ENCODE measurements at regions not wholly inside any gene's neighbourhood (a gene's known extent, or its start where the extent isn't known, plus 50 kb on each side); places are given as distances from the start of the nearest gene placed in this dataset.

- TF ChIP-seq HNRNPL (IDR thresholded peaks at IDR 0.05; ENCODE audit: low read depth, low read length) (no peak), BRCA1 (CRISPR knock-in tag; IDR thresholded peaks at IDR 0.05) (no peak), IRF2 (CRISPR knock-in tag; IDR thresholded peaks at IDR 0.05) (no peak), ZNF879 (CRISPR knock-in tag; IDR thresholded peaks at IDR 0.05) (no peak), ATF3 (CRISPR knock-in tag; IDR thresholded peaks at IDR 0.05) (no peak)
Observed at GRCh38 chr21:40972151-40972550, 125.2 kb upstream of the DSCAM start.

Data from HepG2 (cell line).